Muscle of back (tissue), 3 donors: ENCODE measurements at regions not wholly inside any gene's neighbourhood (a gene's known extent, or its start where the extent isn't known, plus 50 kb on each side); places are given as distances from the start of the nearest gene placed in this dataset.
"Not testable (repeated sequence)": the region's sequence is repeated elsewhere in the genome, so short reads cannot be mapped to it uniquely, and the experiment has no call there.

Experiments used
- DNase-seq, 3 donors: peaks; one replicate each; pipeline versions ENCODE4 v3.0.0 to v3.0.0-alpha.2; 2013

DNA sequence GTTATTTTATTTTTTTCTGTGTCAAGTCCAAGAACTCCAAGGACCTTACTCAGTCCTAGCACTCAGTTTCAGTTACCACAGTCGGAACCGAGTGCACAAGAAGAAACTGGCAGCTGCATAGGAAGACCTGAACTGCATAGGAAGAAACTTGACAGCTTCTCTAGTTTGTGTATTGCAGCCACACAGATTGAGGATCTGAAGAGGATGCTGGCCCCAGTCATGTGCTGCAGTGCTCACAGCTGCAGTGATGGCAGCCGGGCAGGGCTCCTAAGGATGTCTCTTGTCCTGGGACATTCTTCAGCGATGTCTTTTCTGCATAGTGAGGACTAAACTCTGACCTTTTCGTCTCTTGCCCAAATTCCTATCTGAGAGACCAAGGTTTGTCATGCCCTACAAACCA is 261.2 kb downstream of the STIM2 start:
- no peak for DNase-seq

DNA sequence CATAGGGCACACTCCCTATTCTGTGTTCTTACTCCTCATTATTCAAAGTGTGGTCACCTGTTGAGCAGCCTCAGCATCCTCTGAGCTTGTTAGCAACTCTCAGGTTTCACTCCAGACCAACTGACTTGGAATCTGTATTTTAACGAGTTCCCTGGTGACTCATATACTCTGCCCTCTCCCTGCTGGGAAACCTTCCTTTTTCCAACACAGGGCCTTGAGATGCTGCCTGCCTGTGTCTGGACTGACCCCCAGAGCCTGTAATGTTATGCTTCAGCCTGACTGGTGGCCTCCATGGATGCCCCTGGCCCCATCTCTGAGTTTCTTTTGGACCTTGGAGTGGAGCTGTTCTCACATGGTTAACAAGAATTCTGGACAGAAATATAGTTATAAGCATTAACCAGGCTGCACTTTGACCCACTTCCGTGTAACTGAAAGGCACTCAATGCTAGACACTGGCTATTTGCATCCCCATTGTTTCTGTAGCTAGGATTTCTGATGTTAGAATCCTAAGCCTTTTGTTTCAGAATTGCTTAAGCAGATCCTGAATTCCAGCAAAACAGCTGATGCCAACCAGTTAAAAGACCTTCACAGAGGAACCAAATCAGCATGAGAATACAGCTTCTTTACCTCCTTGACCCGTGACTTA is 262.6 kb downstream of the STIM2 start:
- no peak for DNase-seq

DNA sequence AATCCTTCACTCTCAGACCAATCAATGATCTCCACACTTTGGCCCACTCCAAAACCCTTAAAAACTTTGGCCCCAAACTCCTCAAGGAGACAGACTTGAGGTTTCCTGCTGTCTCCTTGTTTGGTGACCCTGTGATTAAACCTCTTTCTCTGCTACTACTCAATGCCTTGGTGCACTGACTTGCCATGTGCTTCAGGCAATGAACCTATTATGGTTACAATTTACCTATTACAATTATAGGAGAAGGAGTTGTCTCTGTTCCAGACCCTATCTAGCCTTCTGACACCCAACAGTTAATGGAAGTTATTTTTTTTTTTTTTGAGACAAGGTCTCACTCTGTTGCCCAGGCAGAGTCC is 263.1 kb downstream of the STIM2 start:
- DNase-seq: no peak

DNA sequence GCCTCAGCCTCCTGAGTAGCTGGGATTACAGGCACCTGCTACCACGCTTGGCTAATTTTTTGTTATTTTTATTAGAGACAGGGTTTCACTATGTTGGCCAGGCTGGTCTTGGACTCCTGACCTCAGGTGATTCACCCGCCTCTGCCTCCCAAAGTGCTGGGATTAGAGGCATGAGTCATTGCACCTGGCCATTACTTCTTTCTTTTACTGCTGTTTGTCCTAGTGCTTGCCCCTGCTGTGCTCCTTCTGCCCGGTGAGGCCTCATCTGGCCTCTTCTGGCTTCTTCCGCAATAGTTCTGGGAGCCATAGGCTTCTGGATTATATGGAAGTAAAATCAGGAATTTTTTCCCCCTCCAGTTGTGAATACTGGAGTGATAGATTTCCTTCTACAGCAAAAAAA is 266.3 kb downstream of the STIM2 start:
- DNase-seq: not testable (repeated sequence)

DNA sequence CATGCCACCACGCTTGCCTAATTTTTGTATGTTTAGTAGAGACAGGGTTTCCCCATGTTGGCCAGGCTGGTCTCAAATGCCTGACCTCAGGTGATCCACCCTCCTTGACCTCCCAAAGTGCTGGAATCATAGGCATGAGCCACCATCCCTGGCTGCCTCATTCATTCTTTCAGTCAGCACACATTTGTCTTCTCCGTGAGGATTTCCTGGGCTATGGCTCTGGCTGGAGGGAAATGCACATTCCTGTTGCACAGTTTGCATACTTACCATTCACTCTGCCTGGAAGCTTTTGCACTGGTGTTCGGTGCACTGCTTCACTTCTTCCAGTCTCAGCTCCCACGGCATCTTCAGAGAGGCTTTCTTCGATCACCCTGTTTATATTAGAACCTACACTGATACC is 267.8 kb downstream of the STIM2 start:
- no peak for DNase-seq

DNA sequence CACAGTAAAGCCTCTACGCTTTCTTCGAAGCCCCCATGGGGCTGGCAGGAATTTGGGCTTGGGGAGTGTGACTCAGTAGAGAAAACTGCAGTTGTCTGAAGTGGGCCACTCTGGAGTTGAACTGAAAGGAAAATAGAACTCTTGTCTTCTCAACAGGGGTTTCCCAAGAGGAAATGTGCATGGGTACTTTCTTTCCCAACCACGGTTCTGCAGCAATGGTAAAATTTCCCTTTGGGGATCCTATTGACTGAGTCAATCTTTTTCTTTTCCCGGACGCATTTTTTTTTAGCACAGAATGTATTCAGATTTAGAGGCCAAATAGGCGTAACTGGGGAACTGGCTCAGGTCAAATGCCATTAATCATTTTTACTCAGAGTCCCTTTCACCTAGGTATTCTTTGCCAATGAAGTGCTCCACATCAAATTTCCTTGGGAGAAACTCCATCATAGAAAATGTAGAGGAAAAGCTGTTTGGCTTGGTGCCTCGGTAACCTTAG is 269.3 kb downstream of the STIM2 start:
- DNase-seq: peak in 2 of 3 donors; percentile 52 to 78

DNA sequence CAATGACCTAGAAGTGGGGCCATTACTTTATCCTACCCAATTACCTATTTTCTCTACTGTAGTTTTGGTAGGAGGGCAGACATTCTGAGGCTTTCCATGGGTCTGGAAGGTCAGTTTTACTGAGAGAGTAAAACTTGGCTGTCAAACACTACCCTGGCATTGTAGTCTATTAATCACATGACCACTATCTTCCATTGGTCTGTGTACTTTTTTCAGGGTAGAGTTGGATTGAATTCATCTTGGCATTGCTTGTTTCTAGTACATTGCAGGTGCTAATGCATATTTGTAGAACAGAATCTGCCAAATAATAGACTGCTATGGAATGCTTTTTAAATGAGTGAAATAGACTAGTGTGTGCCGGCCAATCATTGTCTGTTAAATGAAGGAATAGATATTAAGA is 271.9 kb downstream of the STIM2 start:
- no peak for DNase-seq

DNA sequence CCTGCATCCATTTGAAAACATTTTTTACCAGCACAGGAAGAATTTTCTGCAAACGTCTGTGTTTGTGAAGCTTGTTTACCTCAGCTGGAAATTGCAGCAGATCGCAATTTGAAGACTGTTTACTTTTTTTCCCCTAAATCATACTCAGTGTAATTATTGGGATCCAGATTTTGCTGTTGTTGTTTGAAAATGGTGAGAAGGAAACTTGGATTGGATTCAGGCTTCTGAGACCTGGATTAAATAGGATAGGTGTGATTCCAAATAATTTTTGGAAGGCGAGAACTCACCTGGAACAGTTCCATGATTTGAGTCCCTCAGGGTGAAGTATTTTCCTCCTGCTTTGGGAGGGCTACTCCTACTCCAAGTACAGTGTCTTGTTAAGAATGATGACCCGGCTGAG is 279.8 kb downstream of the STIM2 start:
- peak in 1 of 3 donors; percentile 70 for DNase-seq

DNA sequence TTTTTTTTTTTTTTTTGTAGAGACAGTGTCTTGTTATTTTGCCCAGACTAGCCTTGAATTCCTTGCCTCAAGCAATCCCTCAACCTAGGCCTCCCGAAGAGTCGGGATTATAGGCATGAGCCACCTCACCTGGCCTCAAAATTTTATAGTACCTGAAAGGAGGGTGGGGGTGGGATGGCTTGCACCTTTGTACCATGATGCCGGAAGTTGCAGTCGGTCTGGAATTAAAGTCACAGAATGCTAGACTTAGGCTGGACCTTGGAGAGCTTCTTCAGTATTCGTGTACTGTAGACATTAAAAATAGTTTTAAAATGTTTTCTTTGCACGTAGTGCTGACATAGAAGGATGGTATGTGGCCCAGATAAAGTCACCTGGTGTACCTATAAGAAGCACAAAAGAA is 280.9 kb downstream of the STIM2 start:
- no peak for DNase-seq

DNA sequence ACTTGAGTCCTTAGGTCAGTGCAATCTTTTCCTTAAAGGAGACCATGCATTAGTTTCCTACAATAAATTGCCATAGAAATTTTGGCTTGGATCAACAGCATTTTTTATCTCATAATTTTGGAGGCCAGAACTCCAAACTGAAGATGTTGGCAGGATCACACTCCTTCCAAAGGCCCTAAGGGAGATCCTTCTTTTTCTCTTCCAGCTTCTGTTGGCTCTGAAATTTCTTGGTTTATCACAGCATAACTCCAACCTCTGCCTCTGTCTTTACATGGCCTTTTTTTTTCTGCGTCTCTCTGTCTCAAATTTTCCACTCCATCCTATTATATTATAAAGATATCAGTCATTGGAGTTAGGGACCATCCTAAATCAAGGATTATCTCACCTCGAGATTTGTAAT is 282.2 kb downstream of the STIM2 start:
- DNase-seq: peak in 1 of 3 donors; percentile 79

DNA sequence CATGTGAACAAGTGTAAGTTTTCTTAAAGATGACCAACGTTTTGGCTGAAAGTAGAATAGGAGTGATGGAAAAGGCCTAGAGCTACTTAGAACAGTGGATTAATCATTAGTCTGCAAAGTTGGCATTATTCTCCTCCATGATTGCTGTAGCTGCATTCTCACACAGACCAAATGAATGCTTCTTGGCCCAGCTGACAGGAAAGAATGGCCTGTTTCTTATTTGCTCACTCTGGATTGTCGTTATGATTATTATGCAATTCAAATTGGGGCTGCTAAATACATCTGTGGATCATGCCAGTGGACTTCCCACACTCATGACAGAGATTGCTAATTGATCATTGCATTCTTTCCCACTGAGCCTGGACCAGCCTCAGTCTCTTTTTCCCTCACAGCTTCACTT is 285.0 kb downstream of the STIM2 start:
- peak in 1 of 3 donors; percentile 29 for DNase-seq

DNA sequence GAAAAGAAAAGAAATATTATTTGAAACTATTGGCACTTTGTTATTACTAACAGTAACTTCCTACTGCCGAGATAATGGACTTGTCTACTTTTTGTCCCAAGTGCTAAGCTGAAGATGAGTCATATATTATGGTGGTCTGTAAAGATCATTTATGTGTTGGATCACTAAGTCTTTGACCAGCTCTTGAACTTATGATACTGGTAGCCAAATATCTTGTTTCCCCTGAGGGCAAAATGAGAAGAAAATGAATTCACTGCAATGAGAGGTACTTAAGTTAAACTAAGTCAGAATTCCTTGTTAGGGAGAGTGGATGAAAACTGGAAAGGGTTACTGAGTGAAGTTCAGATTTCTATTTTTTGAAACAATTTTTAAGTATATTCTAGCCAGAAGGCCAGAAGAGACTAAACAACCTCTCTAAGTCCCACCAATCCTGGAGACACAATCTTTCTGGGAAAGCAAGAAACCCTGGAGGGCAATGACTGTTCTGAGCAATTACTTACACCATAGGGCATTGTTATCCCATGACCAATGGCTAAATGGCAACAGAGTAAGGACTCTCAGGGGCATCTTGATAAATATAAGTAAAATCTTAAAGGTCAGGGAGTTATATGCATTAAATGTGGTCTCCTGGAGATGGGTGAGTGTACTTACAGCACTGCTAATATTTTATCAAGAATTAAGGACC is 287.7 kb downstream of the STIM2 start:
- peak in 1 of 3 donors; percentile 75 for DNase-seq

DNA sequence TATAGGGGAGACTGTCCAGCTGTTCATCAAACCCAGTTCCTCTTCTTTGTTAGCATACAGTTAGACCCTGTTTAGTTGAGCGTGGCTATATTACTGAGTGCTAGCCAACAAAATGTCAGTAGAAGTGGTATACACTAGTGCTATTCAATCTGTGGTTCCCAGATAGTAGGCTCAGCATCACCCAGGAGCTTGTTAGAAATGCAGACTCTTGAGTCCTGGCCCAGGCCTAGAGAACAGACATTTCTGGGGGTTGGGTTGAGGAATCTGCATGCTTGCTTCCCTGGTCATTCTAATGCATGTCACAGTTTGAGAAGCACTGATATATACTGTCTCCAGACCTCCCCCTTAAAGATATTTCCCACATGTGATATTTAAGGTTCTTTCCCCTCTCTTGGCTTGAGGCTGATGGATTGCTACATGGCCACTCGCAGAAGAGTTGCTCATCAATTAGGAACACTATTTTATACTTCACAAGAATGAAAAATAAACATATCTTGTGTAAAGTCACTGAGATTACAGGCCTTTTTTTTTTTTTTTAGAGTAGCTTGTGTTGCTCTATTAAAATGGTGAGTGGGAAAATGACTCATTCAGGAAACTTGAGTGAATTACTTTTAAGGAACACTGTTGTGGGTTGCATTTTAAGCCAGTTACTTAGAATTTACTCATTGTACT is 289.0 kb downstream of the STIM2 start:
- DNase-seq: no peak

DNA sequence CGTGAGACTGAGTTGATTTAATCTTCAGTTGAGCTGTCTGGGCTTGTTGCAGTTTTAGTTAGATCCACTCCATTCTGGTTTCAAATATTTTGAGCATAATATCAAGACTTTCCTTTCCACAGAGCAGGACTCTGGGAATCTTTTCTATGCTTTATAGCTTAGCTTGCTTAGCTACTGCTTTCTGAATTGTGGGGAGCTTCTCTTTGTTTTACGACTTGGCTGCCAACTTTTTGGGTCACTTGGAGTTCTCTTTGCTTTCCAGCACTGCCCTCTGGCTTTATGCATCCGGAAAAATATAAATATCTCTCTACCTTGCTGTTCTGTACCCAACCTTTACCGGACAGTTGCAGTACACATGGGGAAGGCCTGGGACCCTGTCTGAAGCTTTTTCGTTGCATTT is 292.1 kb downstream of the STIM2 start:
- no peak for DNase-seq

DNA sequence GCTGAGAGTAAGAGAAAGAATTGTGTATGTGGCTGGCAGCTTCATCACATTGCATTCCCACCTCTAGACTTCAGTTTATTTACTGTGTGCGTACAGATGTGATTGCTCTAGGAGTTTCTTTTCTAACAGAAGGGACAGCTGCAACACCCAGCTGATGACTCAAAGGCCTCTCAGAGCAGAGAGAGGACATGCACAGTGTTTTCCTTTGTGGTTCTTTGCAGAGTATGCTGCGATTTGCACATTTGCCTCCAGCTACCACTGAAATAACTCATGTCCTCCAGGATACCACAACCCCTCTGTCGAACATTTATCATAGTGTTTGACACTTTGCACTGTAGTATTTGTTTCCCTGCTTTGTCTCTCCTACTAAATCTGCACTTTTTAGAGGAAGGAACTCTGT is 294.1 kb downstream of the STIM2 start:
- peak; percentile 62 to 88 (median 77) for DNase-seq

DNA sequence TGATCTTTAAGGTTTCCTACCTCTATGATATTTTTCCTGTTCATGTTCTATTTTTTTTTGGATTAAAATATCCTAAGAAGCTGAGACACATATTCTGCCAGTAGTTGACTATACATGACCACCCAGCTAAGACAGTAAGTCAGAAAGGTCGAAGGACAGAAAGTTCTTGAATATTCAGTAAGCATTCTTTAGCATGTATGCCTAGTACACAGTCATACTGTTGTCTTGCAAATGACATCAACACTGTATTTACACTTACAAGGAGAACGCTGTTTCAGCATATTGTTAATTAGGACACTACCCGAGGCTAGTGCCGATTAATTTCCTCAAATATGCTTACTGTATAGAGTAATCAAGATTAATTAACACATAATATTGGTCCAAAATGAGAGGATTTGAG is 300.6 kb downstream of the STIM2 start:
- DNase-seq: no peak

DNA sequence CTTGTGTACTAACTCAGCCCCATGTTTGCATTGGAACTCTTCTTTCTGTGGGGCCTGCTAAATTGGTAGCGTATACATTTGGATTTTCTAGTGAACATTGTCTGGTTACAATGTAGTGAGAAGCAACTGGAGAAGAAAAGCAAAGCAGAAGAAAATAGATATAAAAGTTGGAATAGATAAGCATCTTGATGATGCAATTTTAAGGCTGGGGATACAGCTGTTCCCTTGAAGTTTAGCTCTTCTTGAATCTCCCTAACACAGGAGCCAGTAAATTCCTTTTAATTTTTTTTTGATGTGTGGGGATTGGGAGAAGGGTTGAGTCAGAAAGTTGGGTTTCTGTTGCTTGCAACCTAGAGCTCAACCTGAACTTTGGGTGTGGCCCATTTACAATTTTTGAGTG is 308.1 kb downstream of the STIM2 start:
- no peak for DNase-seq

DNA sequence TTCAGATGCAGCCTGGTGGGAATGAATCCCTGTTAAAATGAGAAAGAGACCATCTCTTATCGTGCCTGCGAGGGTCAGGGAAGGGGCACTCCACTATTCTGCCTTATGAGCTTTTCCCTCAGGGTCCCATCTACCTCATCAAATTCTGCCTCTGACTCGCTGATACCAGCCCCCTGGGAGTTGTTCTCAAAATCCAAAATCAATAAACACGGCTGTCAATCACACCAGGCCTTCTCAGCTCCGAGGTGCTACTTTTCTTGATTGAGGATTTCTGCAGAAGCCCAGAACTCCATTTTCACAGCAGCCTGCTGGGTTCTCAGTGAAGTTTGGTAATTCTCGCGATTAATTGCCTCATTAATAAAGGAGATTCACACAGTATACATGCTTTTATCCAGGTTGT is 312.6 kb downstream of the STIM2 start:
- DNase-seq: no peak

DNA sequence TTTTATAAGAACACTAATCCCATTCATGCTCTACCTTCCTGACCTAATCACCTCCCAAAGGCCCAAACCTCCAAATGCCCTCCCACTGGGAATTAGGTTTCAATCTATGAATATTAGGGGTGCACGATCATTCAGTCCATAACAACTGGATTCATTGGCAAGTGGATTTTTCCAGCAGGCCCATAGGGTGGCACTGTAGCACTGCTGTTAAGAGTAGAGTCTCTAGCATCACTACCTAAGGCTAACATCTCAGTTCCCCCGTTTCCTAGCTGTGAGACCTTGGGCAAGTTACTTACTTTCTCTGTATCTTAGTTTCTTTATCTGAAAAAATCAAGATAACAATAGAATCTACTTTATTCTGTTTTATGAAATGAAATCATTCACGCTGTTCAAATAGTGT is 315.8 kb downstream of the STIM2 start:
- DNase-seq: peak; percentile 15 to 65 (median 62)

DNA sequence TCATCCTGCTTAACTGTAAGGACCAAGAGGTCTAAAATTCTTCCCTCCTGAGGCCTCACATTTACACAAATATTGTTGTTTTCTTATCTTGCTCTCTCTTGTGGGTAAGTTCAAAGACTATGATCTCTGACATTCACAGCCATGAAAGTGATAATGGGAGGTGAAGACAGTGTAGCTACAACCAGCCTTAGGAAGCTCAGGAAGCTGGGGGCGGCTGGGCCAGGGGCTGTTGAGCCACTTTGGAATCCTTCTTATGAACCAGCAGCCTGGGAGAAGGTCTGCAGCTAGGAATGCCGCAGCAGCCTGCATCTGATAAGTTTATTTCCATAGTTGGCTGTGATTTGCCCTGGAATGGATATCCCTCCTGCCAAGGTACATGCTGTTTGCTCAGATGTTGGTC is 316.2 kb downstream of the STIM2 start:
- no peak for DNase-seq

DNA sequence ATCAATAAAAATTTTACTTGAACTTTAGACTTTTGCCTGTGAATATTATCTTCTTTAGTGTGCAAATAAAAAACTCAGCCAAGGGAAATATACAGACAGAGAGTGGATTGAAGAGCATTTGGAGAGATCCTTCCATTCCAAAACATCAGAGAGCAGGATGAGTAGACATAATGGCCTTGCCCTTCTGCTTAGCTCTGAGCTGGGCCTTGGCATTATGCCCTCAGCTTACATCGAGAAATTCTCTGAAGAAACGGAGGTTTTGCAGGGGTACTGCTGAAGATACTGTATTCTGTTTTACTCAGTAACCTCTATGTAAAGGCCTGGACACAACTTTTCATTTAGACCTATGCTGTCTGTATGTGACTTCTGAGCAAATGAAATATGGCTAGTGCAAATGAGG is 317.4 kb downstream of the STIM2 start:
- DNase-seq: no peak

DNA sequence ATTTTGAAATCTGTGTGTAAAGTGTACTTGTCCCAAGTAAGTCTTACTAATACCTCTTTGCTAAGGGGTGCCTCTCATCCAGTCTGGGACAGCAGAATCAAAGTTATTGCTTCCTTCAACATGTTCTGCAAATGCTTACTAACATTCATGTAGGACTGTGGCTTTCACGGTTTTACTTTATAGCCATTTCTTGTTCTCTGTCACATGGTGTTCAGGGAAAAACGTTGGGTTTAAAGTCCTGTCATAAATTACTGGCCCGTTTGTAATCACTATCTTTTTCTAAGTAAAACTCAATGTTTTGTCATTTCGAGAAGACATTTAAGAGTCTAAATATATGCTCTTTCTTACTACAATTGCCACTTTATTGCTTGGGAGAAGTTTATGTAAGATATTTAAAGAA is 321.1 kb downstream of the STIM2 start:
- no peak for DNase-seq

DNA sequence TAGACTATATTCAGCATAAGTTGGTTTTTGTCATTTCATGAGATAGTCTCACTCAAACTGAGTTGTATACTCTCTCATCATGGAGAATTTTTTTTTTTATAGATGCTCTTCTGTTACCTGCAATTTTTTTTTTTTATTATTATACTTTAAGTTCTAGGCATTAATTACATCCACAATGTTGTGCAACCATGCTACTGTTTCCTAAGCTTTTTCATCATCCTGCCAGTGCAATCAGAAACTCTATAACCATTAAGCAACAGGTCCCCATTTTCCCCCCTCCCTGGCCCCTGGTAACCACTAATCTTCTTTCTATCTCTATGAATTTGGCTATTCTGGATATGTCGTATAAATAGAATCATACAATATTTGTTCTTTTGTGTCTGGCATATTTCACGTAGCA is 321.6 kb downstream of the STIM2 start:
- no peak for DNase-seq
